ENCODE measurements at regions not wholly inside any gene's neighbourhood (a gene's known extent, or its start where the extent isn't known, plus 50 kb on each side); places are given as distances from the start of the nearest gene placed in this dataset.

DNA sequence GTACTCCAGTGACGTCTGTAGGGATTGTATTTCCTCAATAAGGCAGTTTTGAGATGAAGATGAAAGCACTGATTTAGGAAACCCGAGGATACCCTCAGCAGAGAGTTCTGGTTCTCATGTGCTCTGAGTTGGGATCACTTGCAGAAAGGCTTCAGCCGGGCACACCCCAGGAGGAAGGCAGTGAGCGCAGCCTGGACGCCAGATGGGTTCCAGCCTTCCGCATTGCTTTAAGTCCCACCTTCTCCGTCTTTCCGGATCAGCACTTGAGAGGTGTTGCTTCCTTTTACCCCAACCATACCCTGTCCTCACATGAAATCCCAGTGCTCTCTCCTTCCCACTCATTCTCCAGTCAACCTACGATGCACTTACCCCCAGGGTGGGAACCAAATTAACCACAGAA is 239.5 kb upstream of the CADM1 start:
- DNase-seq (ENCODE audit: low read depth): no peak
- TF ChIP-seq, protein P1, sequence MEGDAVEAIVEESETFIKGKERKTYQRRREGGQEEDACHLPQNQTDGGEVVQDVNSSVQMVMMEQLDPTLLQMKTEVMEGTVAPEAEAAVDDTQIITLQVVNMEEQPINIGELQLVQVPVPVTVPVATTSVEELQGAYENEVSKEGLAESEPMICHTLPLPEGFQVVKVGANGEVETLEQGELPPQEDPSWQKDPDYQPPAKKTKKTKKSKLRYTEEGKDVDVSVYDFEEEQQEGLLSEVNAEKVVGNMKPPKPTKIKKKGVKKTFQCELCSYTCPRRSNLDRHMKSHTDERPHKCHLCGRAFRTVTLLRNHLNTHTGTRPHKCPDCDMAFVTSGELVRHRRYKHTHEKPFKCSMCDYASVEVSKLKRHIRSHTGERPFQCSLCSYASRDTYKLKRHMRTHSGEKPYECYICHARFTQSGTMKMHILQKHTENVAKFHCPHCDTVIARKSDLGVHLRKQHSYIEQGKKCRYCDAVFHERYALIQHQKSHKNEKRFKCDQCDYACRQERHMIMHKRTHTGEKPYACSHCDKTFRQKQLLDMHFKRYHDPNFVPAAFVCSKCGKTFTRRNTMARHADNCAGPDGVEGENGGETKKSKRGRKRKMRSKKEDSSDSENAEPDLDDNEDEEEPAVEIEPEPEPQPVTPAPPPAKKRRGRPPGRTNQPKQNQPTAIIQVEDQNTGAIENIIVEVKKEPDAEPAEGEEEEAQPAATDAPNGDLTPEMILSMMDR (conservative IDR thresholded peaks at IDR 0.05; ENCODE audit: low read depth, low read length): no peak
- no peak overlapping the region for H3K4me3 ChIP-seq (ENCODE audit: low read length)

DNA sequence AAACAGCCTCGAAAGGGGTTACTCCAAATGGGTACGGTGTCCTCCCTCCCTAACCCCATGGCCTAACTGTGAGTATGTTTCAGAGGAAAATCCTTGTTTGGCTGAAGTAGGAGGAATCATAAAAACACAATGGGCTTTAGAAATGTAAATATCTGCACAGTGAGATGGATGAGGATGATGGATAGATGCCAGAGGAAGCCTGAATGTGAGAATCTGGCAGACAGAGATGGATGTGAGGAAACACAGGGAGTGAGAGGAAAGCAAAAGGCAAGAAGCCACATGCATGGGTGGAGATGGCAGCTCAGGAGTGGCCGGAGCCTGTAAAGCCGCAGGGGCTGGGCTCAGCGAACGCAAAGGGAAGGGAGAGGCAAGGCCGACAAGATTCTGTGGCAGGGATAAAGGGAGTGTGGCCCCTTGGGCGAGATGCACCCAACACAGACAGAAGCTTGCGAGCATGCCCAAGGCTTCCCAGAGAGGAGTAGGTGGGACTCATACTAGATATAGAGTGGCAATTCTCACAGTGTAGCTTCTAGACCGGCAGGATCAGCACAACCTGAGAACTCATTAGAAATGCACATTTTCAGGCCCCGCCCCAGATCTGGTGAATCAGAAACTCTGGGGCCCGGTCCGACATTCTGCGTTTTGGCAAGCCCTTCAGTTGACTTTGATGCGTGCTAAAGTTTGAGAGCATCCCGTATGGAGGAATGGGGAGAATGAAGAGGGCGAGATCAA is 237.3 kb upstream of the CADM1 start:
- no peak overlapping the region for H3K4me3 ChIP-seq (ENCODE audit: low read length)
- TF ChIP-seq, protein P1 (conservative IDR thresholded peaks at IDR 0.05; ENCODE audit: low read depth, low read length): no peak
- no peak for DNase-seq (ENCODE audit: low read depth)

DNA sequence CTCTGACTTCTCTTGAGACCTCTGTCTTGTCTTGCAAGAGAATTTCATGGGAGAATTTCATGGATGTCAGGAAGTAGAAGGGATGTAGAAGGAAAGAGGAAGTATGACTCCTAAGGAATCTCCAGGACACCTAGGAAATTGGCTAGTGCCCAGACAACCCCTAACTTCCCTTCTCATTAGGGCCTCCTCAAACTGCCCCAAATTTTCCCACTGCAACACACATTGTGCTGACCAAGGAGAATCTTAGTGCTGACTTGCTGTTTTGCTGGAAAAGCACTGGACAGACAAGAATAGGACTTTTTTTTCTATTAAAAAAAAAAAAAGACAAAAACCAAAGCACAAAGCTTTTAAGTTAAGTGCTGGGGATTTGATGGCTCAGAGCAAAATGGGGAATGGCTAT is 236.1 kb upstream of the CADM1 start:
- TF ChIP-seq, protein P1 (conservative IDR thresholded peaks at IDR 0.05; ENCODE audit: low read depth, low read length): no peak
- H3K4me3 ChIP-seq (ENCODE audit: low read length): no peak overlapping the region
- DNase-seq (ENCODE audit: low read depth): no peak

DNA sequence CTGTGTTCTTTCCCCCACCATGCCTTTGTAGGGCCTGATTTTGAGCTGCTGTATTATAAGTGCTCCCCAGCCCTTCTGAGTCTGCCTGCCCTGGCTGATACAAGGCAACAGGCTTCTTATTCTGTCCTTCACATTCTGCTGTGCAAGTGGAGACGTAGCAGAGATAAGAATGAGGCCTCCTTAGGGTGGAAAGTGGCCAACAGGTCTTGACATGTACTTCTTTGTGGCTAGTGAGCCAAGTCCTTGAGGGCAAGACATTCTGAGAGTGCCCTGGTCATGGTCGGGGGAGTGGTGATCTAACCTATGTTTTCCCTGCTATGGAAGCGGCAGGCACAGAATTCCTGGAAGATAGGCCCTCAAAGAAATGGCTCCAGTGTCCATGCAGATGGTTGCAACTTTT is 235.7 kb upstream of the CADM1 start:
- no peak for DNase-seq (ENCODE audit: low read depth)
- TF ChIP-seq, protein P1 (conservative IDR thresholded peaks at IDR 0.05; ENCODE audit: low read depth, low read length): no peak
- no peak overlapping the region for H3K4me3 ChIP-seq (ENCODE audit: low read length)

DNA sequence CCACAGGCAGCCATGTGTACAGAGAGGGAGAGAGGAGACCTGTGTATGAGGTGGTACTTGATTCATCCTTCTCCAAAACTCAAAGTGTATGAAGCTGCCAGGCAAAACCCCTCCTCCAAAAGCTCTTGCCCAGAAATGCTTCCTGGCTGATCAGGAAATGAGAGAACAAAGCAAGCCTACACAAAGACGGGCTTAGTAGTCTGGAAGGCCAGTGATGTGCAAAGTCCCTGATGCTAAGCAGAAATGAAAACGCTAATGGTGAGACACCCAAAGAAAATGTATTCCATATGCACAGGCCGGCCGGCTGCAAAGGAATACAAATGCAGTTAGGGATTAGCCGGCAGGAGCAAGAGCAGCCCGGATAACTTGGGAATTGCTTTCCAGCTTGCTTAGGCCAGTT is 234.9 kb upstream of the CADM1 start:
- peak; percentile 19 for DNase-seq (ENCODE audit: low read depth)
- no peak overlapping the region for H3K4me3 ChIP-seq (ENCODE audit: low read length)
- TF ChIP-seq, protein P1 (conservative IDR thresholded peaks at IDR 0.05; ENCODE audit: low read depth, low read length): no peak

DNA sequence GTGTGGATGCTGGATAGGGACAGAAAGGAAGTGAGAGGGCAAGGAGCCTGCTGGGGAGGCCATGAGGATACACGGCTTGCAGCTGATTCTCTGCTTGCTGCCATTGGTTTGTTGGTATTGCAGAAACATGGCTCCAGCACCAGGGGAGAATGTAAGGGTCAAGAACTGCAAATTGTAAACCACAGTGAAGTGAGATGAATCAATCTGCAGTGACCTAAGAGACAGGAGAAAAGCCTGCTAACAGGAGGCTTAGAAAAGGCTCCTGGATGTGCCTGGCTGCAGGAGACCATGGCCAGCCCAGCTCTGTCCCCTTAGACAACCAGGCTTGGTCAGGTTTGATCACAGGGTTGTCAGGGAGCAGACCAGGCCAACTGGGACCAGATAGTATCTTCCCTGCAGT is 233.7 kb upstream of the CADM1 start:
- no peak for DNase-seq (ENCODE audit: low read depth)
- TF ChIP-seq, protein P1 (conservative IDR thresholded peaks at IDR 0.05; ENCODE audit: low read depth, low read length): no peak
- no peak overlapping the region for H3K4me3 ChIP-seq (ENCODE audit: low read length)

DNA sequence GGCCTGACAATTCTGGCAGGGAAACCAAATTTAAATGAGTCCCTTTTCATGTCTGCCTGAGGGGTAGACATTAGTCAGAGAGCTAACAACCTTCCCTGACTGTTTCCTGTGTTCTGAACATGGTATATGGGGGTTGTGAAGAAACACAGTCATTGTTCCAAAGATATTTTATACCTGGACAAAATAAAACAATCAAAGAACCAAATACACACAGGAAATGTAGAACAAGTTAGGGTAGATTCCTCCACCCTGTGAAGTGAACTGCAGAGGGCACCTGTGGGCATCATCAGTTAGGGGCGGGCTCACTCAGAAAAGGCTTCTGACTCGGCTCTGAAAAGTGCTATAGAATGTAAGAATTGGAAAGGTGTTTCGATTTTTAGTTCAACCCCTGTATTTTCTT is 231.9 kb upstream of the CADM1 start:
- no peak for DNase-seq (ENCODE audit: low read depth)

More for the DNA sequence above, 231.9 kb upstream of the CADM1 start:
- TF ChIP-seq, protein P1 (conservative IDR thresholded peaks at IDR 0.05; ENCODE audit: low read depth, low read length): peak; percentile 0
- no peak overlapping the region for H3K4me3 ChIP-seq (ENCODE audit: low read length)

Measured in retinal pigment epithelial cell (primary cell).